ENCODE measurements at regions not wholly inside any gene's neighbourhood (a gene's known extent, or its start where the extent isn't known, plus 50 kb on each side); places are given as distances from the start of the nearest gene placed in this dataset.
"Not testable (repeated sequence)": the region's sequence is repeated elsewhere in the genome, so short reads cannot be mapped to it uniquely, and the experiment has no call there.

- no peak overlapping the region for H3K4me3 Mint-ChIP-seq
- no peak for DNase-seq
- no peak overlapping the region for H3K27ac Mint-ChIP-seq
- no peaks in the 10 kb centered on the region for H3K9me3 Mint-ChIP-seq
- H3K4me1 Mint-ChIP-seq = peaks cover 15% of the 10 kb centered on the region
- H3K27me3 Mint-ChIP-seq (ENCODE audit: low read depth, poor library complexity) = peaks cover 4% of the 10 kb centered on the region
- no peak for TF ChIP-seq CTCF (IDR thresholded peaks at IDR 0.05)
- no peaks in the 10 kb centered on the region for H3K36me3 Mint-ChIP-seq (ENCODE audit: low read depth)
These were observed 507.2 kb downstream of the LTN1 start for GRCh38 chr21:28485301-28486022.

DNA sequence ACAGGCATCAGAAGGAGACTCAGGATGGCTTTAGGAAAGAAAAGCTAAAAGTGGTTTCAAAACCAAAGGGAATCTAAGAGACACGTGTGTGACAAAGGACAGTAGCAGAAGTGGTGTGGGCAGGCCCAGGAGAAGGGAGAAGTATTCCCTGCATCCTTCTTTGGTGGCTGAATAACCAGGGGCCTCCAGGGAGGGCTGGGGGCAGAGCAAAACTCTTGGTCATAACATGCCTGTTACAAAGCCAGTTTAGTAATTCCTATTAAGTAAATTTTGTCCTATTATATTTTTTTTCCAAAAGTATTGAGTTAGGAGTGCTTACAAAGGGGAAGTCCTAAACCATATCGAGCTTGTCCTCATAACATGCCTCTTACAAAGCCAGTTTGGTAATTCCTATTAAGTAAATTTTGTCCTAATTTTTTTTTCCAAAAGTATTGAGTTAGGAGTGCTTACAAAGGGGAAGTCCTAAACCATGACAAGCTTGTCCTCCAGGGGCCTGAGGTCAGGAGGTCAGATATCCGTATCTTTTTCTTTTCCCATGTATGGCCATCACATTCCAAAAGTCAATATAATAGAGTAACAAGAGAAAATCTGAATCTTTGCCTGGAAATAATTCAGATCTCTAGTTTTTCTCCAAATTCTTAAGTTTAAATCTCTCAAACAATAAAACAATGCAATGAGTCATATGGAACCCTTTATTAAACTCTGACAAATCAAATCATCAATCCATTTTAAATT lies 509.2 kb downstream of the LTN1 start:
- H3K9me3 Mint-ChIP-seq = peaks cover 5% of the 10 kb centered on the region
- no peak overlapping the region for H3K4me3 Mint-ChIP-seq
- peaks cover 6% of the 10 kb centered on the region for H3K27me3 Mint-ChIP-seq (ENCODE audit: low read depth, poor library complexity)
- TF ChIP-seq CTCF (IDR thresholded peaks at IDR 0.05) = no peak
- no peak for DNase-seq
- no peaks in the 10 kb centered on the region for H3K36me3 Mint-ChIP-seq (ENCODE audit: low read depth)
- no peak overlapping the region for H3K27ac Mint-ChIP-seq
- peaks cover 7% of the 10 kb centered on the region for H3K4me1 Mint-ChIP-seq

GRCh38 chr21:28482657-28483056 lies 510.0 kb downstream of the LTN1 start:
- Mint-ChIP-seq H3K4me1 (peaks cover 7% of the 10 kb centered on the region), H3K27me3 (ENCODE audit: low read depth, poor library complexity) (peaks cover 6% of the 10 kb centered on the region), H3K36me3 (ENCODE audit: low read depth) (peaks cover under 1% of the 10 kb centered on the region), H3K9me3 (peaks cover 13% of the 10 kb centered on the region), H3K27ac (no peak overlapping the region), H3K4me3 (no peak overlapping the region)
- TF ChIP-seq CTCF (IDR thresholded peaks at IDR 0.05) = no peak
- DNase-seq = no peak

GRCh38 chr21:28480470-28480869 lies 512.2 kb downstream of the LTN1 start:
- Mint-ChIP-seq H3K27me3 (ENCODE audit: low read depth, poor library complexity) (peaks cover 6% of the 10 kb centered on the region), H3K4me1 (peaks cover 7% of the 10 kb centered on the region), H3K36me3 (ENCODE audit: low read depth) (peaks cover 4% of the 10 kb centered on the region), H3K27ac (no peak overlapping the region), H3K4me3 (no peak overlapping the region), H3K9me3 (peaks cover 15% of the 10 kb centered on the region)
- no peak for TF ChIP-seq CTCF (IDR thresholded peaks at IDR 0.05)
- no peak for DNase-seq

GRCh38 chr21:28473530-28474220 lies 519.0 kb downstream of the LTN1 start:
- no peak overlapping the region for H3K27ac Mint-ChIP-seq
- peaks cover 12% of the 10 kb centered on the region for H3K9me3 Mint-ChIP-seq
- no peak for DNase-seq
- peaks cover 4% of the 10 kb centered on the region for H3K36me3 Mint-ChIP-seq (ENCODE audit: low read depth)
- H3K4me3 Mint-ChIP-seq = no peak overlapping the region
- TF ChIP-seq CTCF (IDR thresholded peaks at IDR 0.05) = no peak
- no peaks in the 10 kb centered on the region for H3K4me1 Mint-ChIP-seq
- H3K27me3 Mint-ChIP-seq (ENCODE audit: low read depth, poor library complexity) = peaks cover 3% of the 10 kb centered on the region

DNA sequence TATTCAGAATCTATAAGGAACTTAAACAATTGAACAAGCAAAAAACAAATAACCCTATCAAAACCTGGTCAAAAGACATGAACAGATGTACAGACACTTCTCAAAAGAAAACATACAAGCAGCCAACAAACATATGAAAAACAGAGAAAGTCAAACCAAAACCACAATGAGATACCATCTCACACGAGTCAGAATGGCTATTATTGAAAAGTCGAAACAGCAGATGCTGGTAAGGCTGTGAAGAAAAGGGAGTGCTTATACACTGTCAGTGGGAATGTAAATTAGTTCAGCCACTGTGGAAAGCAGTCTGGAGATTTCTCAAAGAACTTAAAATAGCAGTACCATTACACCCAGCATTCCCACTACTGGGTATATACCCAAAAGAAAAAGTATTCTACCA lies 520.1 kb downstream of the LTN1 start:
- not testable (repeated sequence) for H3K4me1 Mint-ChIP-seq; H3K27ac Mint-ChIP-seq; H3K9me3 Mint-ChIP-seq; H3K4me3 Mint-ChIP-seq; H3K27me3 Mint-ChIP-seq (ENCODE audit: low read depth, poor library complexity); DNase-seq; H3K36me3 Mint-ChIP-seq (ENCODE audit: low read depth)

Data from nephron progenitor cell (in vitro differentiated cells).